ENCODE measurements at regions not wholly inside any gene's neighbourhood (a gene's known extent, or its start where the extent isn't known, plus 50 kb on each side); places are given as distances from the start of the nearest gene placed in this dataset.

- H3K27ac ChIP-seq = no peak overlapping the region
These were observed 1111.5 kb upstream of the ATXN8OS start for GRCh38 chr13:68995972-68996667.

DNA sequence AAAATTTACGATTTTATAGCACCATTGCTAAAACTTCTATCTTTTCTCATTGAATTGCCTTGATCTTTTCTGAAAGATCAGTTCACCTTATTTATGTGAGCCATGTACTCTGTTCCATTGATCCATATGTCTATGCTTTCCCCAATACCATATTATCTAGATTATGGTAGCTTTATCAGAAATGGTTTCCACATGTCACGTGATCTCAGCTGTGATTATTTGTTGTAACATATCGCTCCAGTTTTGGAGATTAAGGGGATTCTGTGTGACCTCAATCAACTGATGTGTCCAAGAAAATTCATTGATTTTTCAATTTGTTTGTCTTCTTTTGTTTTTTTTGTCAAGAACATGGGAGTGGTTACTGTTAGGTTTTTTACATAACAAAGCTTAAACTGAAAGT is 1114.5 kb upstream of the ATXN8OS start:
- no peaks in the 10 kb centered on the region for H3K4me1 ChIP-seq
- TF ChIP-seq CTCF (IDR thresholded peaks at IDR 0.05) = no peak
- TF ChIP-seq POLR2A (IDR thresholded peaks at IDR 0.05) = no peak
- no peak for TF ChIP-seq POLR2AphosphoS5 (IDR thresholded peaks at IDR 0.05)
- no peak for TF ChIP-seq EP300 (IDR thresholded peaks at IDR 0.05)
- H3K27me3 ChIP-seq = no peaks in the 10 kb centered on the region
- H3K9me3 ChIP-seq = no peaks in the 10 kb centered on the region
- intact Hi-C loops (cut with DNase I) = no loop called here
- no peaks in the 10 kb centered on the region for H3K36me3 ChIP-seq
- no peak overlapping the region for H3K4me3 ChIP-seq
- WGBS, 2 donors = 91 to 92% methylated on average over 3 of the region's 3 CpGs
- no peak overlapping the region for H3K27ac ChIP-seq
- DNase-seq = no peak

More at GRCh38 chr13:68995972-68996667, 1111.5 kb upstream of the ATXN8OS start:
- DNase-seq = no peak
- H3K9me3 ChIP-seq = peaks cover 0 to 3% (median 0%) of the 10 kb centered on the region in 4 donors
- no peak for TF ChIP-seq POLR2A (IDR thresholded peaks at IDR 0.05)
- no peak for TF ChIP-seq EP300 (IDR thresholded peaks at IDR 0.05)
- TF ChIP-seq CTCF (IDR thresholded peaks at IDR 0.05) = no peak
- no peak for TF ChIP-seq POLR2AphosphoS5 (IDR thresholded peaks at IDR 0.05)
- H3K4me1 ChIP-seq = no peaks in the 10 kb centered on the region
- WGBS, 2 donors = 72% methylated on average over 3 of the region's 3 CpGs
- intact Hi-C loops (cut with DNase I) = no loop called here
- no peaks in the 10 kb centered on the region for H3K27me3 ChIP-seq
- H3K36me3 ChIP-seq = no peaks in the 10 kb centered on the region
- H3K4me3 ChIP-seq = no peak overlapping the region

- 79 to 86% methylated on average over 11 of the region's 11 CpGs for WGBS, 2 donors
- Histone ChIP-seq H3K4me1 (no peaks in the 10 kb centered on the region), H3K36me3 (no peaks in the 10 kb centered on the region), H3K9me3 (no peaks in the 10 kb centered on the region), H3K4me3 (no peak overlapping the region), H3K27ac (no peak overlapping the region), H3K27me3 (no peaks in the 10 kb centered on the region)
- no peak for DNase-seq
- intact Hi-C loops (cut with DNase I) = no loop called here
- TF ChIP-seq EP300 (IDR thresholded peaks at IDR 0.05) (no peak), POLR2AphosphoS5 (IDR thresholded peaks at IDR 0.05) (no peak), POLR2A (IDR thresholded peaks at IDR 0.05) (no peak)
These were observed 1119.5 kb upstream of the ATXN8OS start for GRCh38 chr13:68988176-68988575.

- no peak for TF ChIP-seq CTCF (IDR thresholded peaks at IDR 0.05)
- no peak for TF ChIP-seq POLR2AphosphoS5 (IDR thresholded peaks at IDR 0.05)
- no peak for TF ChIP-seq POLR2A (IDR thresholded peaks at IDR 0.05)
- TF ChIP-seq EP300 (IDR thresholded peaks at IDR 0.05) = no peak
- Histone ChIP-seq H3K4me1 (no peaks in the 10 kb centered on the region), H3K27me3 (no peaks in the 10 kb centered on the region), H3K27ac (no peak overlapping the region), H3K9me3 (peaks cover 0 to 3% (median 0%) of the 10 kb centered on the region in 4 donors), H3K36me3 (no peaks in the 10 kb centered on the region), H3K4me3 (no peak overlapping the region)
- 90 to 95% methylated on average over 13 of the region's 13 CpGs for WGBS, 2 donors
- intact Hi-C loops (cut with DNase I) = no loop called here
- no peak for DNase-seq
These were observed 1120.0 kb upstream of the ATXN8OS start for GRCh38 chr13:68987585-68987984.

- Histone ChIP-seq H3K27ac (no peak overlapping the region), H3K36me3 (no peaks in the 10 kb centered on the region), H3K4me3 (no peak overlapping the region), H3K9me3 (peaks cover 0 to 3% (median 0%) of the 10 kb centered on the region in 4 donors), H3K4me1 (no peaks in the 10 kb centered on the region), H3K27me3 (no peaks in the 10 kb centered on the region)
- no peak for TF ChIP-seq EP300 (IDR thresholded peaks at IDR 0.05)
- no peak for TF ChIP-seq POLR2A (IDR thresholded peaks at IDR 0.05)
- TF ChIP-seq CTCF (IDR thresholded peaks at IDR 0.05) = no peak
- TF ChIP-seq POLR2AphosphoS5 (IDR thresholded peaks at IDR 0.05) = no peak
- intact Hi-C loops (cut with DNase I) = no loop called here
- DNase-seq = no peak
- WGBS, 2 donors = 92 to 93% methylated on average over 37 of the region's 37 CpGs
These were observed 1122.8 kb upstream of the ATXN8OS start for GRCh38 chr13:68984688-68985319.

All from sigmoid colon (tissue), 6 donors.